ENCODE measurements at regions not wholly inside any gene's neighbourhood (a gene's known extent, or its start where the extent isn't known, plus 50 kb on each side); places are given as distances from the start of the nearest gene placed in this dataset.

GRCh38 chrX:99394456-99394855, 1015.6 kb downstream of the PCDH19 start:
- Histone ChIP-seq H3K9me3 (ENCODE audit: control insufficient read depth, insufficient read depth, low read depth, low read length) (no peaks in the 10 kb centered on the region; the same call in 1 of the 2 replicates), H3K27ac (ENCODE audit: extremely low read depth, low read depth, low read length) (no peak overlapping the region), H3K4me1 (ENCODE audit: control insufficient read depth, insufficient read depth, low read length) (no peaks in the 10 kb centered on the region), H3K36me3 (ENCODE audit: control insufficient read depth in 2 of 2, insufficient read depth in 1 of 2, low read length in 2 of 2) (no peaks in the 10 kb centered on the region), H3K4me3 (ENCODE audit: low read depth, low read length) (no peak overlapping the region)
- POLR2A ChIA-PET, result no interaction called here
- CTCF ChIA-PET, result no interaction called here
- no peak for TF ChIP-seq ZNF146 (tag by site-specific recombination; IDR thresholded peaks at IDR 0.05)
- no peak for TF ChIP-seq ZNF140 (tag by site-specific recombination; IDR thresholded peaks at IDR 0.05)
- no peak for TF ChIP-seq ZBTB20 (tag by site-specific recombination; IDR thresholded peaks at IDR 0.05)
- no peak for TF ChIP-seq ZNF544 (tag by site-specific recombination; IDR thresholded peaks at IDR 0.05)
- no peak for TF ChIP-seq MYNN (tag by site-specific recombination; IDR thresholded peaks at IDR 0.05; ENCODE audit: borderline replicate concordance)
- TF ChIP-seq SALL2 (tag by site-specific recombination; IDR thresholded peaks at IDR 0.05; ENCODE audit: borderline replicate concordance), result no peak
- TF ChIP-seq PRDM10 (tag by site-specific recombination; IDR thresholded peaks at IDR 0.05), result no peak
- no peak for TF ChIP-seq ZNF155 (tag by site-specific recombination; IDR thresholded peaks at IDR 0.05)
- no peak for TF ChIP-seq GLIS1 (tag by site-specific recombination; IDR thresholded peaks at IDR 0.05)
- no peak for TF ChIP-seq KLF8 (tag by site-specific recombination; IDR thresholded peaks at IDR 0.05)
- TF ChIP-seq ZNF747 (tag by site-specific recombination; IDR thresholded peaks at IDR 0.05), result no peak
- no peak for TF ChIP-seq OSR2 (tag by site-specific recombination; IDR thresholded peaks at IDR 0.05)

GRCh38 chrX:99384594-99385374, 1025.3 kb downstream of the PCDH19 start:
- Histone ChIP-seq H3K27ac (ENCODE audit: extremely low read depth, low read depth, low read length) (no peak overlapping the region), H3K36me3 (ENCODE audit: control insufficient read depth in 2 of 2, insufficient read depth in 1 of 2, low read length in 2 of 2) (no peaks in the 10 kb centered on the region), H3K4me1 (ENCODE audit: control insufficient read depth, insufficient read depth, low read length) (no peaks in the 10 kb centered on the region), H3K4me3 (ENCODE audit: low read depth, low read length) (no peak overlapping the region), H3K9me3 (ENCODE audit: control insufficient read depth, insufficient read depth, low read depth, low read length) (no peaks in the 10 kb centered on the region; the same call in 1 of the 2 replicates)
- ChIA-PET CTCF (no interaction called here), POLR2A (no interaction called here)
- no peak for TF ChIP-seq ZNF585B (tag by site-specific recombination; IDR thresholded peaks at IDR 0.05)
- no peak for TF ChIP-seq ZNF544 (tag by site-specific recombination; IDR thresholded peaks at IDR 0.05)
- TF ChIP-seq YY1 (tag by site-specific recombination; IDR thresholded peaks at IDR 0.05), result no peak
- TF ChIP-seq ZBTB1 (tag by site-specific recombination; IDR thresholded peaks at IDR 0.05), result no peak
- TF ChIP-seq ZNF23 (tag by site-specific recombination; IDR thresholded peaks at IDR 0.05; ENCODE audit: borderline replicate concordance), result no peak
- no peak for TF ChIP-seq MEIS1 (CRISPR knock-in tag; IDR thresholded peaks at IDR 0.05; ENCODE audit: borderline replicate concordance)
- no peak for TF ChIP-seq ZNF549 (tag by site-specific recombination; IDR thresholded peaks at IDR 0.05)
- TF ChIP-seq ZNF311 (tag by site-specific recombination; IDR thresholded peaks at IDR 0.05; ENCODE audit: borderline replicate concordance), result no peak
- no peak for TF ChIP-seq KLF7 (tag by site-specific recombination; IDR thresholded peaks at IDR 0.05; ENCODE audit: borderline replicate concordance)
- TF ChIP-seq PRDM2 (tag by site-specific recombination; IDR thresholded peaks at IDR 0.05; ENCODE audit: borderline replicate concordance), result no peak

Data from HEK293 (cell line).